ENCODE measurements at regions not wholly inside any gene's neighbourhood (a gene's known extent, or its start where the extent isn't known, plus 50 kb on each side); places are given as distances from the start of the nearest gene placed in this dataset.

DNA sequence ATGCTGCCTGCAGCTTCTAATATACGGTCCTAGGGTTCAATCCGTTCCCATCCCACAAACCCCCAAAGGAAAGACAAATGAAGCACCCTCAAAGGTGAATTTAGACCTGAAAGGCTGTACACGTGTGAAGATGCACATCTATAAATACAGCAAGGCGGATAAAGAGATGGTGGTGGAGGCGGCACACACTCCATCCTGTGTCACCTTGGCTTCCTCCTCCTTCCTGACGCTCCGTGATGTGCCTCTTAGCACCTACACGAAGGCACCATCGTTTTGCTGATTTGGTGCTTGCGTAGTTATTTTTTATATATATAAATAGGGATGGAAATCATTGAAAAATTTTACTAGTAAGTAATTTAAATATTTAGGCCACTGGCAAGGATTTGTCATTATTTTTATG lies 359.4 kb downstream of the NPHP4 start:
- DNase-seq = no peak
- TF ChIP-seq CTCF (IDR thresholded peaks at IDR 0.05) = no peak
- TF ChIP-seq POLR2A (IDR thresholded peaks at IDR 0.05) = no peak
- intact Hi-C loops (cut with DNase I) = no loop called here
- Histone ChIP-seq H3K27ac (no peak overlapping the region), H3K27me3 (no peaks in the 10 kb centered on the region), H3K36me3 (no peaks in the 10 kb centered on the region), H3K4me3 (no peak overlapping the region), H3K9me3 (no peaks in the 10 kb centered on the region), H3K4me1 (no peaks in the 10 kb centered on the region)
- 67% methylated on average over 10 of the region's 10 CpGs for WGBS (ENCODE audit: insufficient coverage, low coverage, low lambda C conversion rate, missing lambda C conversion rate)
- ATAC-seq = no peak

GRCh38 chr1:5632224-5632623 lies 360.0 kb downstream of the NPHP4 start:
- H3K4me3 ChIP-seq = no peak overlapping the region
- no peaks in the 10 kb centered on the region for H3K9me3 ChIP-seq
- DNase-seq (no peak), ATAC-seq (no peak)
- no peaks in the 10 kb centered on the region for H3K4me1 ChIP-seq
- intact Hi-C loops (cut with DNase I) = no loop called here
- no peak overlapping the region for H3K27ac ChIP-seq
- no peaks in the 10 kb centered on the region for H3K36me3 ChIP-seq
- no peaks in the 10 kb centered on the region for H3K27me3 ChIP-seq
- TF ChIP-seq POLR2A (IDR thresholded peaks at IDR 0.05) (no peak), CTCF (IDR thresholded peaks at IDR 0.05) (no peak)
- 27% methylated on average over 3 of the region's 4 CpGs for WGBS (ENCODE audit: insufficient coverage, low coverage, low lambda C conversion rate, missing lambda C conversion rate)

DNA sequence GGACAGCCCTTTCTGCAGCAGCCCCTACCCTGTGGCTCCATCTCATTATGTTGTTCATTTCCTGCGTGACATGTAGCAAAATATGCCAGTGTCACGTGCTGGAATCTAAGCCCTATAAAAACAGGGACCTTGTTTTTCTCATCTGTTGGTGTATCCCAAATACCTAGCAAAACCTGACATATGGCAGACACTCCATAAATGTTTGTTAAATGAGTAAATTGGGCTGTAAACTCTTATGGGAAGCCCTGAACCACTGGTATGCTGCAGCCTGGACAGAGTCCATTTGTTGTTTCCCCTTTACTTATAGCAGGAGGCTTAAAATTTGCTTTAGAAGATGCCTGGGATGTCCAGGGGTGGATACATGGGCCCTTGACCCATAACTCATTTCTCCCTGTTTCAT lies 363.8 kb downstream of the NPHP4 start:
- no peak for DNase-seq
- Histone ChIP-seq H3K27me3 (no peaks in the 10 kb centered on the region), H3K36me3 (no peaks in the 10 kb centered on the region), H3K4me1 (no peaks in the 10 kb centered on the region), H3K4me3 (no peak overlapping the region), H3K9me3 (no peaks in the 10 kb centered on the region), H3K27ac (no peak overlapping the region)
- TF ChIP-seq POLR2A (IDR thresholded peaks at IDR 0.05) = no peak
- no peak for ATAC-seq
- 36% methylated on average over 2 of the region's 2 CpGs for WGBS (ENCODE audit: insufficient coverage, low coverage, low lambda C conversion rate, missing lambda C conversion rate)
- intact Hi-C loops (cut with DNase I) = no loop called here

GRCh38 chr1:5623399-5623798 lies 368.8 kb downstream of the NPHP4 start:
- TF ChIP-seq POLR2A (IDR thresholded peaks at IDR 0.05) (no peak), CTCF (IDR thresholded peaks at IDR 0.05) (no peak)
- H3K4me3 ChIP-seq = no peak overlapping the region
- no peaks in the 10 kb centered on the region for H3K36me3 ChIP-seq
- no peaks in the 10 kb centered on the region for H3K9me3 ChIP-seq
- ATAC-seq (no peak), DNase-seq (no peak)
- WGBS (ENCODE audit: insufficient coverage, low coverage, low lambda C conversion rate, missing lambda C conversion rate) = 60% methylated on average over 5 of the region's 6 CpGs
- H3K27me3 ChIP-seq = no peaks in the 10 kb centered on the region
- no peaks in the 10 kb centered on the region for H3K4me1 ChIP-seq
- H3K27ac ChIP-seq = no peak overlapping the region
- intact Hi-C loops (cut with DNase I) = no loop called here

DNA sequence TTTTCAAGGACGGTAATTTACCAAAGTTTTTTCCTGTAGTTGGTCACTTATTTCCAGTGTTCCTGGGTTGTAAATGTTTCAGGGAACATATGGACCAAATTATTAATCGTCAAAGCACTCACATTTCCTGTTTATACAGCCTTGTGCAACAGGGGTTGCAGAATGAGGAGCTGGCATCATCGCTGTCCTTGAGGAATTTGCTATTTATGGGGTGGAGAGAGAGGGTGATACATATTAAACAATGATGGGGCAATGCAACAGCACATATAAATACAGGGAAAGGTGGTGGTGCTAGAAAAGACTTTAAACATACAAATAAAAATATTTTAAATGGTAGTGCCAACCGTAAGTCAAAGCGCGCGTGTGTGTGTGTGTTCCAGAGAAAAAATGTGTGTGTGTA lies 369.8 kb downstream of the NPHP4 start:
- intact Hi-C loops (cut with DNase I) = no loop called here
- no peak for TF ChIP-seq POLR2A (IDR thresholded peaks at IDR 0.05)
- TF ChIP-seq CTCF (IDR thresholded peaks at IDR 0.05) = no peak
- Histone ChIP-seq H3K4me1 (no peaks in the 10 kb centered on the region), H3K27ac (no peak overlapping the region), H3K27me3 (no peaks in the 10 kb centered on the region), H3K9me3 (no peaks in the 10 kb centered on the region), H3K4me3 (no peak overlapping the region), H3K36me3 (no peaks in the 10 kb centered on the region)
- DNase-seq (no peak), ATAC-seq (no peak)
- 64% methylated on average over 7 of the region's 7 CpGs for WGBS (ENCODE audit: insufficient coverage, low coverage, low lambda C conversion rate, missing lambda C conversion rate)

Data from right lobe of liver (tissue), 6 donors.